ENCODE measurements at regions not wholly inside any gene's neighbourhood (a gene's known extent, or its start where the extent isn't known, plus 50 kb on each side); places are given as distances from the start of the nearest gene placed in this dataset.

DNA sequence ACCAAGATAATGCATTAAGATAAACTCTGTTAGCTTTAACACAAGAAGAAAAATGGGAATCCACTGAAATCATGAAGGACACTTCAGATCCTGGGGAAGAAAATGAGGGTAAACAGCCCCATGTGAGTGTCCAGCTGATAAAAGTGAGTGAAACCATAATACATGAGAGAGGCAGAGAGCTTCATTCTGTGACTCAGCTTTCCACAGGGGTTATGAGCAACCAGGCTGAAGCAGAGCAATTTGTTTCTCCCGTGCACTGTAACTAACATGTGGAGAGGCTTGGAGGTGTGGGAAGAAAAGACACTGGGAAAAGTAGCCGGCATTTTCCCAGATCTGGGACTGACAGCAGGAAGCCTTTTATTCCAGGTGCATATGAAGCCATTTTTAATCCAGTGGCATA lies 971.7 kb downstream of the ANKRD7 start:
- no peak overlapping the region for H3K4me3 ChIP-seq (replicated peaks in 1 of 2; ENCODE audit: low read depth in 2 of 2, low read length in 2 of 2)
- TF ChIP-seq, protein P1, sequence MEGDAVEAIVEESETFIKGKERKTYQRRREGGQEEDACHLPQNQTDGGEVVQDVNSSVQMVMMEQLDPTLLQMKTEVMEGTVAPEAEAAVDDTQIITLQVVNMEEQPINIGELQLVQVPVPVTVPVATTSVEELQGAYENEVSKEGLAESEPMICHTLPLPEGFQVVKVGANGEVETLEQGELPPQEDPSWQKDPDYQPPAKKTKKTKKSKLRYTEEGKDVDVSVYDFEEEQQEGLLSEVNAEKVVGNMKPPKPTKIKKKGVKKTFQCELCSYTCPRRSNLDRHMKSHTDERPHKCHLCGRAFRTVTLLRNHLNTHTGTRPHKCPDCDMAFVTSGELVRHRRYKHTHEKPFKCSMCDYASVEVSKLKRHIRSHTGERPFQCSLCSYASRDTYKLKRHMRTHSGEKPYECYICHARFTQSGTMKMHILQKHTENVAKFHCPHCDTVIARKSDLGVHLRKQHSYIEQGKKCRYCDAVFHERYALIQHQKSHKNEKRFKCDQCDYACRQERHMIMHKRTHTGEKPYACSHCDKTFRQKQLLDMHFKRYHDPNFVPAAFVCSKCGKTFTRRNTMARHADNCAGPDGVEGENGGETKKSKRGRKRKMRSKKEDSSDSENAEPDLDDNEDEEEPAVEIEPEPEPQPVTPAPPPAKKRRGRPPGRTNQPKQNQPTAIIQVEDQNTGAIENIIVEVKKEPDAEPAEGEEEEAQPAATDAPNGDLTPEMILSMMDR (IDR thresholded peaks at IDR 0.05; ENCODE audit: low read depth, low read length) = no peak
- no peak for DNase-seq (ENCODE audit: low read depth in 2 of 2)

DNA sequence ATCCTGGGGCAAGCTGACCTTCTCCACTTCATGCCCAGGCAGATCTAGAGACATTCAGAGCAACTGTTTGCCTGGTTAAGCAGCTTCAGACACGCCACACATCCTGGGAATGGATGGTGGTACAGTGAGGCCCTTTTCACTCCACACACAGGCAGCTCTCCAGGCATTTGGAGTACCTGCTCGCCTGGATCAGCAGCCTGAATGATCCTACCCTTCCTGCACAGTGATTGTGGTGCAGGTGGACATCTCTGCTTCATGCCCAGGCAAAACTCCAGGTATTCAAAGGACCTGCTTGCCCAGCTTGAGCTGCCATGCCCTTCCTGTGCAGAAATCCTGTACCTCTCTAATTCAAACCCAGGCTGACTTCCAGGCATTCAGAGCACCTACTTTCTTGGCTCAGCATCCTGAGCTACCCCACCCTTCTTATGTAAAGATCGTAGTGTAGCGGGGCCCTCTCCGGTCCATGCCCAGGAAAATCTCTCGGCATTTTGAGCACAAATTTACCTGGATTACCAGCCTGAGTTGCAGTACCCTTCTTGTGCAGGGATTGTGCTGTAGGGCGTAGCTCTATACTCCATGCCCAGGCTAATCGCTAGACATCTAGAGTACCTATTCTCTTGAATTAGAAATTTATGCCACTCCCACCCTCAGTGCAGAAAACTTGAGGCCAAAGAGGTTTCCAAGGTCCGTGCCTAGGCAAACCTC lies 972.8 kb downstream of the ANKRD7 start:
- H3K4me3 ChIP-seq (replicated peaks in 1 of 2; ENCODE audit: low read depth in 2 of 2, low read length in 2 of 2) = no peak overlapping the region
- DNase-seq (ENCODE audit: low read depth in 2 of 2) = no peak
- TF ChIP-seq, protein P1 (IDR thresholded peaks at IDR 0.05; ENCODE audit: low read depth, low read length) = no peak

- peak; percentile 52 to 57 for DNase-seq (ENCODE audit: low read depth in 2 of 2)
Measured at GRCh38 chr7:119197877-119198527, 973.5 kb downstream of the ANKRD7 start.

GRCh38 chr7:119219663-119220062 lies 995.2 kb downstream of the ANKRD7 start:
- no peak for DNase-seq (ENCODE audit: low read depth in 2 of 2)
- H3K4me3 ChIP-seq (replicated peaks in 1 of 2; ENCODE audit: low read depth in 2 of 2, low read length in 2 of 2) = no peak overlapping the region
- TF ChIP-seq, protein P1 (IDR thresholded peaks at IDR 0.05; ENCODE audit: low read depth, low read length) = no peak

More at GRCh38 chr7:119197877-119198527, 973.5 kb downstream of the ANKRD7 start:
- H3K4me3 ChIP-seq (replicated peaks in 1 of 2; ENCODE audit: low read depth in 2 of 2, low read length in 2 of 2) = no peak overlapping the region
- TF ChIP-seq, protein P1 (IDR thresholded peaks at IDR 0.05; ENCODE audit: low read depth, low read length) = peak; percentile 85

DNA sequence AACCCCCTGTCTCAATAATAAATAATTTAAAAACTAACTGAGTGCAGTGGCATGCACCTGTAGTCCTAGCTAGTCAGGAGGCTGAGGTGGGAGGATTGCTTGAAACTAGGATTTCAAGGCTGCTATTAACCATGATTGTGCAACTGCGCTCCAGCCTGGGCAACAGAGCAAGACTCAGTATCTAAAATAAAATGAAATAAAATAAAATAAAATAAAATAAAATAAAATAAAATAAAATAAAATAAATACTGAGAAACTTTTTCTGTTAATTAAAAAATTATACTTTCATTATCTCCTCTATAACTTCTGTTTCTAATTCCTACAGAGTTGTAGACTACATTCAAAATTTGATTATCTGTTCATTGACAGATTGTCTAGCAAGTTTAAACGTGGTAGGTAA lies 999.4 kb downstream of the ANKRD7 start:
- DNase-seq (ENCODE audit: low read depth in 2 of 2) = no peak
- TF ChIP-seq, protein P1 (IDR thresholded peaks at IDR 0.05; ENCODE audit: low read depth, low read length) = no peak
- H3K4me3 ChIP-seq (replicated peaks in 1 of 2; ENCODE audit: low read depth in 2 of 2, low read length in 2 of 2) = no peak overlapping the region

- DNase-seq (ENCODE audit: low read depth in 2 of 2) = no peak
- TF ChIP-seq, protein P1 (IDR thresholded peaks at IDR 0.05; ENCODE audit: low read depth, low read length) = no peak
- H3K4me3 ChIP-seq (replicated peaks in 1 of 2; ENCODE audit: low read depth in 2 of 2, low read length in 2 of 2) = no peak overlapping the region
Measured at GRCh38 chr7:119228482-119228881, 1004.0 kb downstream of the ANKRD7 start.
